Mononuclear cell (primary cell): ENCODE measurements at regions not wholly inside any gene's neighbourhood (a gene's known extent, or its start where the extent isn't known, plus 50 kb on each side); places are given as distances from the start of the nearest gene placed in this dataset.

Experiments used
- H3K27me3 ChIP-seq: 2 replicates; pipeline ENCODE4 v1.6.0; 2011; ENCODE audit warnings: low read length, control low read depth; ENCODE audit not compliant: insufficient read depth
- H3K4me1 ChIP-seq: 2 replicates; pipeline ENCODE4 v1.5.1; 2011; ENCODE audit warnings: mild to moderate bottlenecking, low read length, control low read depth; ENCODE audit not compliant: insufficient read depth
- H3K4me3 ChIP-seq: 2 replicates; pipeline ENCODE4 v1.5.1; 2011; ENCODE audit warnings: mild to moderate bottlenecking, low read length, moderate library complexity
- H3K9me3 ChIP-seq: 2 replicates; pipeline ENCODE4 v1.5.1; 2011; ENCODE audit warnings: low read depth, mild to moderate bottlenecking, control low read depth, low read length

- Histone ChIP-seq H3K27me3 (no peaks in the 10 kb centered on the region), H3K4me1 (peaks cover 75% of the 10 kb centered on the region), H3K4me3 (no peak overlapping the region), H3K9me3 (no peaks in the 10 kb centered on the region)
These were observed 190.5 kb downstream of the PHETA1 start for GRCh38 chr12:111178181-111179081.

- peaks cover 76% of the 10 kb centered on the region for H3K4me1 ChIP-seq
These were observed 193.3 kb downstream of the PHETA1 start for GRCh38 chr12:111175396-111176094.

GRCh38 chr12:111174961-111175345 is 193.9 kb downstream of the PHETA1 start:
- Histone ChIP-seq H3K9me3 (no peaks in the 10 kb centered on the region), H3K4me3 (no peak overlapping the region), H3K4me1 (peaks cover 76% of the 10 kb centered on the region), H3K27me3 (no peaks in the 10 kb centered on the region)

More at GRCh38 chr12:111175396-111176094, 193.3 kb downstream of the PHETA1 start:
- Histone ChIP-seq H3K4me3 (no peak overlapping the region), H3K27me3 (no peaks in the 10 kb centered on the region), H3K9me3 (no peaks in the 10 kb centered on the region)

- H3K4me1 ChIP-seq: peaks cover 76% of the 10 kb centered on the region
- H3K27me3 ChIP-seq: no peaks in the 10 kb centered on the region
- no peak overlapping the region for H3K4me3 ChIP-seq
- no peaks in the 10 kb centered on the region for H3K9me3 ChIP-seq
These were observed 194.5 kb downstream of the PHETA1 start for GRCh38 chr12:111174251-111174960.

GRCh38 chr12:111173836-111174235 is 195.1 kb downstream of the PHETA1 start:
- Histone ChIP-seq H3K4me1 (peaks cover 72% of the 10 kb centered on the region), H3K4me3 (no peak overlapping the region), H3K27me3 (no peaks in the 10 kb centered on the region), H3K9me3 (no peaks in the 10 kb centered on the region)

GRCh38 chr12:111173391-111173790 is 195.5 kb downstream of the PHETA1 start:
- Histone ChIP-seq H3K4me3 (no peak overlapping the region), H3K9me3 (no peaks in the 10 kb centered on the region), H3K27me3 (no peaks in the 10 kb centered on the region), H3K4me1 (peaks cover 67% of the 10 kb centered on the region)

- Histone ChIP-seq H3K9me3 (no peaks in the 10 kb centered on the region), H3K4me1 (peaks cover 66% of the 10 kb centered on the region), H3K27me3 (no peaks in the 10 kb centered on the region), H3K4me3 (no peak overlapping the region)
These were observed 196.1 kb downstream of the PHETA1 start for GRCh38 chr12:111172786-111173185.

- peaks cover 63% of the 10 kb centered on the region for H3K4me1 ChIP-seq
- no peaks in the 10 kb centered on the region for H3K9me3 ChIP-seq
- no peaks in the 10 kb centered on the region for H3K27me3 ChIP-seq
- H3K4me3 ChIP-seq: no peak overlapping the region
These were observed 197.1 kb downstream of the PHETA1 start for GRCh38 chr12:111171832-111172231.

- H3K4me1 ChIP-seq: peaks cover 58% of the 10 kb centered on the region
These were observed 197.6 kb downstream of the PHETA1 start for GRCh38 chr12:111171345-111171744.

GRCh38 chr12:111170543-111170942 is 198.4 kb downstream of the PHETA1 start:
- H3K4me3 ChIP-seq: no peak overlapping the region

More at GRCh38 chr12:111171345-111171744, 197.6 kb downstream of the PHETA1 start:
- Histone ChIP-seq H3K4me3 (no peak overlapping the region), H3K27me3 (no peaks in the 10 kb centered on the region), H3K9me3 (no peaks in the 10 kb centered on the region)

GRCh38 chr12:111169456-111169855 is 199.4 kb downstream of the PHETA1 start:
- Histone ChIP-seq H3K27me3 (no peaks in the 10 kb centered on the region), H3K4me1 (peaks cover 39% of the 10 kb centered on the region), H3K9me3 (no peaks in the 10 kb centered on the region), H3K4me3 (no peak overlapping the region)

More at GRCh38 chr12:111170543-111170942, 198.4 kb downstream of the PHETA1 start:
- Histone ChIP-seq H3K9me3 (no peaks in the 10 kb centered on the region), H3K27me3 (no peaks in the 10 kb centered on the region), H3K4me1 (peaks cover 50% of the 10 kb centered on the region)

GRCh38 chr12:111169032-111169431 is 199.9 kb downstream of the PHETA1 start:
- H3K4me1 ChIP-seq: peaks cover 35% of the 10 kb centered on the region
- H3K9me3 ChIP-seq: no peaks in the 10 kb centered on the region
- H3K27me3 ChIP-seq: no peaks in the 10 kb centered on the region
- no peak overlapping the region for H3K4me3 ChIP-seq

- Histone ChIP-seq H3K4me3 (no peak overlapping the region), H3K9me3 (no peaks in the 10 kb centered on the region), H3K4me1 (peaks cover 31% of the 10 kb centered on the region), H3K27me3 (no peaks in the 10 kb centered on the region)
These were observed 200.6 kb downstream of the PHETA1 start for GRCh38 chr12:111168009-111168900.
